Left lung (tissue), 4 donors: ENCODE measurements at regions not wholly inside any gene's neighbourhood (a gene's known extent, or its start where the extent isn't known, plus 50 kb on each side); places are given as distances from the start of the nearest gene placed in this dataset.

Source experiments
- ATAC-seq: fragments of 200-7000 bp; cut with Tn5 transposase; one replicate; pipeline ENCODE4 v1.9.1; 2020; ENCODE audit warnings: moderate library complexity
- DNase-seq, 4 donors: peaks; one replicate each; pipeline ENCODE4 v3.0.0-alpha.2; 2013 to 2020
- H3K27ac ChIP-seq, 2 donors: fragments of 200-600 bp; sonication (generic) in 1 of 2; one replicate each; pipeline versions ENCODE4 v1.5.0 to v1.8.0; 2020 to 2021
- H3K27me3 ChIP-seq, 2 donors: fragments of 200-600 bp; sonication (generic) in 1 of 2; one replicate each; pipeline versions ENCODE4 v1.5.0 to v1.8.0; 2020 to 2021
- H3K36me3 ChIP-seq, 2 donors: fragments of 200-600 bp; sonication (generic) in 1 of 2; one replicate each; pipeline versions ENCODE4 v1.5.0 to v1.8.0; 2020 to 2021
- H3K4me1 ChIP-seq, 2 donors: fragments of 200-600 bp; one replicate each; pipeline ENCODE4 v1.8.0; 2021
- H3K4me3 ChIP-seq, 2 donors: fragments of 200-600 bp; sonication (generic) in 1 of 2; one replicate each; pipeline versions ENCODE4 v1.5.0 to v1.8.0; 2020 to 2021; ENCODE audit warnings: mild to moderate bottlenecking in 1 of 2
- H3K9me3 ChIP-seq, 2 donors: fragments of 200-600 bp; sonication (generic) in 1 of 2; one replicate each; pipeline versions ENCODE4 v1.5.0 to v1.8.0; 2020 to 2021
- intact Hi-C, 2 donors: fragments of 100-400 bp; cut with DNase I; formaldehyde crosslinking; loops; one replicate each; pipeline versions ENCODE4 v1.11.2 to v1.14.2; 2022
- TF ChIP-seq, protein P1 (sequence below), 2 donors: fragments of 200-600 bp; sonication (generic) in 1 of 2; IDR thresholded peaks; one replicate each; pipeline versions ENCODE4 v1.5.0 to v1.8.0; 2021; ENCODE audit warnings: antibody characterized with exemption in 2 of 2
- donor health status: DM: no; HTN: yes; CAD: no.
- donor health status: DM: no; HTN: no; CAD: no.

DNA sequence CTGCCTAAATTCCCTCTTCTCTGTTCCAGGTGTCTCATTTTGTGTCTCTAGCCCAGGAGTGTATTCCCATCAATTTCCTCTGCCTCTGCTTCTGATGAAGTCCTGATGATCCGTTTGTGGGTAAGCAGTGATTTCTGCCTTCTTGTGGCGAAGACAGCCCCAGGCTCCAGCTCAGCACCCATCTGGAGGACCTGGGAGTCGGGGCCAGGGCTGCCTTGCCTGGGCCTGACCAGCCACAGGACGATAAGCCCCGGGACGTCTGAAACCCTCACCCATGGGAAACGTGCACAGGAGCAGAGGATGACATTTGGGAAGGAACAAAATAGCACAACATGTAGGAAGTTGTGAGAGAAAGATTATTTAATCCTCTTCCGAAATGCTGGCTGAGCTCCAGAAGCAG, 206.9 kb downstream of the FBXO15 start:
- DNase-seq (no peak), ATAC-seq (no peak)
- Histone ChIP-seq H3K4me3 (no peak overlapping the region), H3K9me3 (no peaks in the 10 kb centered on the region), H3K4me1 (no peaks in the 10 kb centered on the region), H3K27me3 (no peaks in the 10 kb centered on the region), H3K36me3 (no peaks in the 10 kb centered on the region), H3K27ac (no peak overlapping the region)
- TF ChIP-seq, protein P1, sequence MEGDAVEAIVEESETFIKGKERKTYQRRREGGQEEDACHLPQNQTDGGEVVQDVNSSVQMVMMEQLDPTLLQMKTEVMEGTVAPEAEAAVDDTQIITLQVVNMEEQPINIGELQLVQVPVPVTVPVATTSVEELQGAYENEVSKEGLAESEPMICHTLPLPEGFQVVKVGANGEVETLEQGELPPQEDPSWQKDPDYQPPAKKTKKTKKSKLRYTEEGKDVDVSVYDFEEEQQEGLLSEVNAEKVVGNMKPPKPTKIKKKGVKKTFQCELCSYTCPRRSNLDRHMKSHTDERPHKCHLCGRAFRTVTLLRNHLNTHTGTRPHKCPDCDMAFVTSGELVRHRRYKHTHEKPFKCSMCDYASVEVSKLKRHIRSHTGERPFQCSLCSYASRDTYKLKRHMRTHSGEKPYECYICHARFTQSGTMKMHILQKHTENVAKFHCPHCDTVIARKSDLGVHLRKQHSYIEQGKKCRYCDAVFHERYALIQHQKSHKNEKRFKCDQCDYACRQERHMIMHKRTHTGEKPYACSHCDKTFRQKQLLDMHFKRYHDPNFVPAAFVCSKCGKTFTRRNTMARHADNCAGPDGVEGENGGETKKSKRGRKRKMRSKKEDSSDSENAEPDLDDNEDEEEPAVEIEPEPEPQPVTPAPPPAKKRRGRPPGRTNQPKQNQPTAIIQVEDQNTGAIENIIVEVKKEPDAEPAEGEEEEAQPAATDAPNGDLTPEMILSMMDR (IDR thresholded peaks at IDR 0.05), result no peak
- intact Hi-C loops, result no loop called here

DNA sequence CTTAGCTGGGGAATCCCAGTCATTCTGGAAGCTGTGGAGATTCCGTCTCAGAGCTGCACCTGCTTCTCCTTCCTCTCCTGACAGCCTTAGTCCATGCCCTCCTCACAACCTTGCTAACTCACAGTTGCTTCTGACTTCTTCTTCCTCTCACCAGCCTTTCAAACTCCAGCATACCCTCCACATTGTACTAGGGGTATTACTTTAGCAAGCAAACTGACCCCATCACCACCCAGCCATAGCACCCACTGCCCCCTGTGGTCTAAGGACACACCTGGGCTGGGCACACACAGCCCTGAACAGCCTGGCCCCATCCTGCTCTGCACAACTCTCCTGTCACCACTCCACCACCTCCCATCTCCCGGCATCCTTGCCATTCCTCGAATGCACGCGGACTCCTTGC, 208.2 kb downstream of the FBXO15 start:
- Histone ChIP-seq H3K36me3 (no peaks in the 10 kb centered on the region), H3K27ac (no peak overlapping the region), H3K4me1 (no peaks in the 10 kb centered on the region), H3K27me3 (no peaks in the 10 kb centered on the region), H3K9me3 (no peaks in the 10 kb centered on the region), H3K4me3 (no peak overlapping the region)
- DNase-seq (no peak), ATAC-seq (no peak)
- intact Hi-C loops, result no loop called here
- TF ChIP-seq, protein P1 (IDR thresholded peaks at IDR 0.05), result no peak

DNA sequence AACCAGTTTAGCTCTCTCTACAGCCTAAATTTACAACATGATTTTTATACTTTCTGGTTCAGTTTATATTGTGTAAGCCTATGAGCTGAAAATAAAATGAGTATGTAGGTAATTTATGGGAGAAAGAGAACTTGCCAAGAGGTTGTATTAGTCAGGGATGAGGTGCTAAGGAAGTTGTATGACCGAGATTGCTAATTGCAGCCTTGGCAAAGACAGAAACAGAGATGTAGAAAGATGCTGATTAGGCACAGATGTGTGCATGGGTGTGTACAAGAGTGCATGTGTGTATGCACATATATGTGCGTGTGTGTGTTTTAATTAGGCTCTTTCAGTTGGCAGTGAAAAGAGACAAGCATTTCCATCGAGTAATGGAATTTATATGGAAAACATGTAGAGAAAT, 213.9 kb downstream of the FBXO15 start:
- ATAC-seq, result no peak
- H3K27ac ChIP-seq, result no peak overlapping the region
- intact Hi-C loops, result no loop called here
- no peak overlapping the region for H3K4me3 ChIP-seq
- no peaks in the 10 kb centered on the region for H3K9me3 ChIP-seq
- DNase-seq, result no peak
- TF ChIP-seq, protein P1 (IDR thresholded peaks at IDR 0.05), result no peak
- H3K4me1 ChIP-seq, result no peaks in the 10 kb centered on the region
- H3K27me3 ChIP-seq, result no peaks in the 10 kb centered on the region
- no peaks in the 10 kb centered on the region for H3K36me3 ChIP-seq

DNA sequence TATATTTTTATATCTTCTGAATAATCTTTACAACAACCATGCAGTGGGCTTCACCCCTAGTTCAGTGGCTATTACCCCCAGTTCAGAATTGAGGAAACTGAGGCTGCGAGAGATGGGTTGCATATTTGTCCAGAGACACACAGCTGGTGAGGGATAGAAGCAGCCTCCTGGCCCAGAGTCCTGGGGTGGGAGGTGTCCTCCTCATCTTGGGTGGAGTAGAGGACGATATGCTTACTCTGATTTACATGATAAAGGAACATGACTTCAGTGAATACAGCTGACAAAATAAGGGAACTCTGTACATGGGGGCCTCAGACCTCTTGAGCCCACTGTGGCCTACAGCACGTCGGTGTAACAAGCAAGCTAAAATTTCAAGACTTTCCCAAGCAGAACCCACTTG, 214.7 kb downstream of the FBXO15 start:
- no peak for DNase-seq
- Histone ChIP-seq H3K9me3 (no peaks in the 10 kb centered on the region), H3K4me1 (no peaks in the 10 kb centered on the region), H3K27me3 (no peaks in the 10 kb centered on the region), H3K36me3 (no peaks in the 10 kb centered on the region), H3K27ac (no peak overlapping the region), H3K4me3 (no peak overlapping the region)
- ATAC-seq, result no peak
- TF ChIP-seq, protein P1 (IDR thresholded peaks at IDR 0.05), result no peak
- intact Hi-C loops, result no loop called here

DNA sequence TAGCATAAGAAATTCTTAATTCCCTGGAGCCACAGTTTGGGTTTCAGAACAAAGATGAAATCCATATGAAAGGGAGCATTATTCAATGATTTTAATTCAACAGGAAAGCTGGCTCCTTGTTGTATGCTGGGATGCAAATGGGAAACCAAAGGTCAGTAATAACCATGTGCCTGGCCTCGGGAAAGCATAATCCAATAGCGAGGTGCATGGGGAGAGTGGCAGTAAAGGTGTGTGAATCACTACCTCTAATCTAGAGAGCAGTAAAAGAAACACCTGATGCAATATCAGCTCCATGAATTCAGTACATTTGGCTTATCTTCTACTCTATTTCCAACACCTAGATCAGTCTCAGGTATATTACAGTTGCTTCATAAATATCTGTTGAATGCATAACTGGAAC, 220.1 kb downstream of the FBXO15 start:
- DNase-seq (no peak), ATAC-seq (no peak)
- TF ChIP-seq, protein P1 (IDR thresholded peaks at IDR 0.05), result no peak
- no peaks in the 10 kb centered on the region for H3K36me3 ChIP-seq
- no peaks in the 10 kb centered on the region for H3K4me1 ChIP-seq
- H3K27me3 ChIP-seq, result no peaks in the 10 kb centered on the region
- no peak overlapping the region for H3K27ac ChIP-seq
- no peaks in the 10 kb centered on the region for H3K9me3 ChIP-seq
- no peak overlapping the region for H3K4me3 ChIP-seq
- intact Hi-C loops, result no loop called here
